Naive thymus-derived CD4-positive, alpha-beta T cell (primary cell): ENCODE measurements at regions not wholly inside any gene's neighbourhood (a gene's known extent, or its start where the extent isn't known, plus 50 kb on each side); places are given as distances from the start of the nearest gene placed in this dataset.

Experiments used
- ATAC-seq: fragments of 150-1000 bp; cut with Tn5 transposase; 2 replicates; pipeline ENCODE4 v1.10.0; 2021; ENCODE audit warnings: mild to moderate bottlenecking, moderate library complexity
- CTCF ChIA-PET: fragments of 350-600 bp; sonication (Branson Sonifier 250); formaldehyde crosslinking; loops from one replicate; lab custom pipeline; 2021; ENCODE audit warnings: antibody characterized with exemption; lab: Charles Lee
- POLR2A ChIA-PET: fragments of 350-600 bp; sonication (Branson Sonifier 250); formaldehyde crosslinking; loops from one replicate; lab custom pipeline; 2021; ENCODE audit warnings: antibody characterized with exemption, inconsistent platforms; lab: Charles Lee
- DNase-seq, 9 donors: peaks; one replicate each; pipeline versions ENCODE4 v3.0.0 to v3.0.0-alpha.2; 2020 to 2022; ENCODE audit warnings: mixed read lengths in 1 of 9
- H3K27ac ChIP-seq: one replicate; pipeline ENCODE4 v1.7.0; 2013; ENCODE audit warnings: mild to moderate bottlenecking, low read depth, low read length, moderate library complexity
- H3K27me3 ChIP-seq, 2 donors: one replicate each; pipeline ENCODE4 v1.7.0; 2013; ENCODE audit warnings: low read length in 2 of 2, mild to moderate bottlenecking in 2 of 2, moderate library complexity in 2 of 2; ENCODE audit not compliant: control insufficient read depth in 2 of 2, insufficient read depth in 2 of 2
- H3K36me3 ChIP-seq, 3 experiments: 1 replicate in 2 of 3; 2 replicates in 1 of 3; pipeline ENCODE4 v1.7.0; 2013; ENCODE audit warnings: low read length in 3 of 3, mild to moderate bottlenecking in 3 of 3, moderate library complexity in 1 of 3; ENCODE audit not compliant: insufficient read depth in 3 of 3, control insufficient read depth in 2 of 3
- H3K4me1 ChIP-seq, 2 donors: one replicate each; pipeline ENCODE4 v1.7.0; 2013; ENCODE audit warnings: low read length in 2 of 2, mild to moderate bottlenecking in 2 of 2, moderate library complexity in 1 of 2; ENCODE audit not compliant: control insufficient read depth in 2 of 2, insufficient read depth in 2 of 2
- H3K4me3 ChIP-seq: 2 replicates; pipeline ENCODE4 v1.7.0; 2013; ENCODE audit warnings: mild to moderate bottlenecking, low read length
- H3K9me3 ChIP-seq, 3 experiments: 1 replicate in 2 of 3; 2 replicates in 1 of 3; pipeline ENCODE4 v1.7.0; 2013; ENCODE audit warnings: low read length in 3 of 3; ENCODE audit not compliant: control insufficient read depth in 2 of 3
- H3K27ac Mint-ChIP-seq, 9 donors: one replicate each; pipeline ENCODE4 v1.8.0; 2020 to 2022; ENCODE audit warnings: mixed read lengths in 9 of 9, mild to moderate bottlenecking in 8 of 9, moderate library complexity in 5 of 9, inconsistent platforms in 2 of 9
- H3K27me3 Mint-ChIP-seq, 5 donors: one replicate each; pipeline ENCODE4 v1.8.0; 2021 to 2022; ENCODE audit warnings: mixed read lengths in 5 of 5, mild to moderate bottlenecking in 1 of 5
- H3K36me3 Mint-ChIP-seq, 5 donors: one replicate each; pipeline ENCODE4 v1.8.0; 2020 to 2022; ENCODE audit warnings: mixed read lengths in 5 of 5, mild to moderate bottlenecking in 3 of 5, inconsistent platforms in 1 of 5
- H3K4me1 Mint-ChIP-seq, 7 donors: one replicate each; pipeline ENCODE4 v1.8.0; 2020 to 2022; ENCODE audit warnings: mixed read lengths in 7 of 7, mild to moderate bottlenecking in 3 of 7, inconsistent platforms in 1 of 7
- H3K4me3 Mint-ChIP-seq, 10 donors: one replicate each; pipeline ENCODE4 v1.8.0; 2020 to 2022; ENCODE audit warnings: mild to moderate bottlenecking in 10 of 10, mixed read lengths in 10 of 10, moderate library complexity in 6 of 10, inconsistent platforms in 2 of 10
- H3K9me3 Mint-ChIP-seq, 11 donors: one replicate each; pipeline ENCODE4 v1.8.0; 2020 to 2022; ENCODE audit warnings: mixed read lengths in 11 of 11, mild to moderate bottlenecking in 4 of 11, inconsistent platforms in 1 of 11, moderate library complexity in 1 of 11
- intact Hi-C, 2 donors: fragments of 100-400 bp; cut with micrococcal nuclease; formaldehyde crosslinking; loops; one replicate each; pipeline ENCODE4 v1.15.1; 2023

DNA sequence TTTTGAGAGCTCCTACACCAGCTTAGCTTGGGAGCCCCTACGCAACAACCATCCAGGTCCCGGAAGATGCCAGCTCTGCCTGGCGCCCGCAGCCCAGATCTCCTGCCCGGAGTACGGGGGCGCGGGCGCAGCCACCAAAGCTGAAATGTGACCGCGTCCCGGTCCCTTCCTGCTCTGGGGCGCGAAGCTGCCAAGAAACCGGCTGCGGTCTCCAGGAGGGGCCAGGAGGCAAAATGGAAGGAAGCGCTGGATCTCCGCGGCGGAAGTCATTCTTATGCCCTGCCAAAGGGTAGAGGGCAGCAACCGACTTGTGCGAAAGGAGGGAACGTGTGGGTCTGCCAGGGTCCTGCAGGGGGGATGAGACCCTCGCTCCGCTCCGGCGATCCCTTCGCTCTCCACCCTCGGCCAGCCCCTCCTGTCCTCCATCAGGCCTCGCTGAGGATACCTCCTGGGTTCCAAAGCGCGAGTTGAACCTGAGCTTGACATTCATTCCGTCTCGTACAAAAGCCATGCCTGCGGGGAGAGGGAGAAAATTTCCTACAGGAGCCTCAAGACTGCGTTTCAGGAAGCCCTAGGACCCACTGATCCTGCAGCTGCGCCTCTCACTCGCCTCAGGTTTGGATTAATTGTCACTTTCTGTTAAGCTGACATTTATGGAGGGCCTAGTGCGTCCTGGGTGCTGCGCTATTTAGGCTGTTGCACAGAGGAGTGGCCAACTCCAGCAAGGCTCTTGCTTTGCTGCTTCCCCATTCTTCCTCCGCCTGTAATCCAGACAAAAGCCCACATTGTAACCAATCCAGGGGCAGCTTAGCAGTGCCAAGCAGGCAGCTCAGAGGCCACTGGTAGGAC, 98.3 kb upstream of the VGLL3 start:
- Mint-ChIP-seq H3K4me3 (peak overlapping the region; percentile 50 to 85 (median 72)), H3K27me3 (peaks cover 5 to 27% (median 13%) of the 10 kb centered on the region in 5 donors), H3K9me3 (peaks cover 0 to 2% (median 0%) of the 10 kb centered on the region in 11 donors), H3K36me3 (no peaks in the 10 kb centered on the region), H3K27ac (peak overlapping the region in 1 of 9 donors; percentile 55), H3K4me1 (peaks cover 0 to 21% (median 12%) of the 10 kb centered on the region in 7 donors)
- Histone ChIP-seq H3K27ac (no peak overlapping the region), H3K9me3 (no peaks in the 10 kb centered on the region), H3K4me3 (peak overlapping the region; percentile 31), H3K36me3 (no peaks in the 10 kb centered on the region), H3K27me3 (no peaks in the 10 kb centered on the region), H3K4me1 (no peaks in the 10 kb centered on the region)
- DNase-seq, result peak in 1 of 9 donors; percentile 34
- ChIA-PET CTCF (no interaction called here), POLR2A (no interaction called here)
- peak; percentile 77 for ATAC-seq
- intact Hi-C loops, result loop anchor here in 1 of 2 donors (10.0 kb wide), 1 partner anchor 314 kb away; no protein-coding TSS in a partner anchor

DNA sequence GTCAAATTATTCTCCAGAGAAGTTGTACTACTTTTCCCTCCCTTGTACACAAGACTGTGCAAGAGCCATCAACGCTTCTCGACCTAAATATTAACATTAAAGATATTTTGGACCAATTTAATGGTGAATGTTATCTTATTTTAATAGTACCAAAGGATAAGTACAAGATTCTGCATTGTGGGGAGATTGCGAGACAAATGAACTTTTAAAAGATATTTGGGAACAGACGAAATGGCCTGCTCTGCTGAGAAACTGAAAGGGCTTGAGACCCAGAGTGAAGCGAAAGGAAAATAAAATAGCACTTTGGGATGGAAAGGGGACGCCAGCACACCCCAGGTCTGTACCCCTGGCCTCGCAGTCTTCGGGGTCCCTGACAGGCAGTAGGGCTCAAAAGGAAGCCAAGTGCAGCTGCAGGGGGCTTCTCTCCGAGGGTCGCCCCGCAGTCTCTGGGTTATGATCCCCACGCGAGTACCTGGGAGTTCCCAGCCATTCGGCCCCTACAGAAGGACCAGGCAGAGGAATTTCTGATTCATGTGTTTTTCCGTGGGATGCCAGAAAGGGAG, 97.6 kb upstream of the VGLL3 start:
- intact Hi-C loops, result loop anchor here in 1 of 2 donors (10.0 kb wide), 1 partner anchor 314 kb away; no protein-coding TSS in a partner anchor
- H3K9me3 ChIP-seq, result no peaks in the 10 kb centered on the region
- Mint-ChIP-seq H3K4me1 (peaks cover 0 to 21% (median 12%) of the 10 kb centered on the region in 7 donors), H3K27me3 (peaks cover 5 to 27% (median 13%) of the 10 kb centered on the region in 5 donors), H3K9me3 (peaks cover 0 to 2% (median 0%) of the 10 kb centered on the region in 11 donors), H3K4me3 (peak overlapping the region; percentile 42 to 85 (median 71)), H3K36me3 (no peaks in the 10 kb centered on the region), H3K27ac (no peak overlapping the region)
- H3K27ac ChIP-seq, result no peak overlapping the region
- no peaks in the 10 kb centered on the region for H3K4me1 ChIP-seq
- peak overlapping the region; percentile 31 for H3K4me3 ChIP-seq
- no peaks in the 10 kb centered on the region for H3K27me3 ChIP-seq
- POLR2A ChIA-PET, result no interaction called here
- H3K36me3 ChIP-seq, result no peaks in the 10 kb centered on the region
- ATAC-seq (no peak), DNase-seq (no peak)
- CTCF ChIA-PET, result no interaction called here

DNA sequence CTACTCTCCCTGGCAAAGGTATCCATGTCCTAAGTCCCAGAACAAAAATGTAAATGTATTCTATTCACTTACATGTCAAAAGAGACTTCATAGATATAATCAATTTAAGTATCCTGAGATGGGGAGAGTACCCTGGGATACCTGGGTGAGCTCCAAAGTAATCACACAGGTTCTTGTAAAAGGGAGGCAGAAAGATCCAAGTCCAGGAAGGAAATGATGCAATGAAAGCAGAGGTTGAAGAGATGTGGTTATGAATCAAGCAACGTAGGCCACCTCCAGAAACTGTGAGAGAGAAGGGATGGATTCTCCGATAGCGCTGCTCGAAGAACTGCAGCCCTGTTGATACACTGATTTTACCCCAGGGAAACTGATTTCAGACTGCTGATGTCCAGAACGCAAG, 93.9 kb upstream of the VGLL3 start:
- Histone ChIP-seq H3K4me1 (no peaks in the 10 kb centered on the region), H3K4me3 (no peak overlapping the region), H3K36me3 (no peaks in the 10 kb centered on the region), H3K9me3 (no peaks in the 10 kb centered on the region), H3K27ac (no peak overlapping the region), H3K27me3 (no peaks in the 10 kb centered on the region)
- ATAC-seq (no peak), DNase-seq (no peak)
- ChIA-PET POLR2A (no interaction called here), CTCF (no interaction called here)
- Mint-ChIP-seq H3K36me3 (no peaks in the 10 kb centered on the region), H3K27me3 (peaks cover 2 to 23% (median 10%) of the 10 kb centered on the region in 5 donors), H3K4me3 (no peak overlapping the region), H3K4me1 (peaks cover 0 to 19% (median 9%) of the 10 kb centered on the region in 7 donors), H3K9me3 (peaks cover 0 to 1% (median 0%) of the 10 kb centered on the region in 11 donors), H3K27ac (no peak overlapping the region)
- intact Hi-C loops, result loop anchor here in 1 of 2 donors (10.0 kb wide), 1 partner anchor 310 kb away; no protein-coding TSS in a partner anchor

DNA sequence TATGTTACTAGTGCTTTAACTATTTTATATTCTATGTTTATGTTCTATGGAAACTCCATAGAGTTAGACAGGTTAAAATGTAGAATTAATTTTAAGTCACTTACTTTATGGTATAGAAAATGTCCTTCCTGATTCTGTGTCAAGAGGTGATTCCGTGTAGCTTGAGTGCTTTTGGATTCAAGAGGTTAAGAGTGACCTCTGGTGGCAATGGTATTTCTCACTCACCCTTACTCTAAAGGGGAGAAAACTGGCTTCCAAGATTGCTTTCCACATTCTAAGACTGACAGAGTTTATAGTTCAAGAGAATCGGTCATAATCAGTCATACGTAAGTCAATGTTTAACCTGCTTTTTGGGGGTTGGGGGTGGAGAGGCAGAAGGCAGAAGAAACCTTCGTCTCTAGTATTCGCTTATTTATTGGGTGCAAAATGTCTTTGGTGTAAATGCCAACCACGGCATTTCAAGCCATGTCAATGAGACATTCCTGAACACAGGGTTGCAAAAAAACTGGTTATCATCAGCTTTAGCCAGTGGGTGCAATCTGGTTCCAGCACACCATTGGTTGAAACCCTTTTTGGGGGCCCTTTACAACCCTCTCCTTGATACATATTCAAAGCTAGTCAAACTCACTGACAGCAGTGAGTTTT, 92.0 kb upstream of the VGLL3 start:
- intact Hi-C loops, result loop anchor here in 1 of 2 donors (2.0 to 10.0 kb wide), 2 partner anchors 114 to 308 kb away; no protein-coding TSS in a partner anchor
- peaks cover 0 to 11% (median 0%) of the 10 kb centered on the region in 7 donors for H3K4me1 Mint-ChIP-seq
- ATAC-seq, result no peak

DNA sequence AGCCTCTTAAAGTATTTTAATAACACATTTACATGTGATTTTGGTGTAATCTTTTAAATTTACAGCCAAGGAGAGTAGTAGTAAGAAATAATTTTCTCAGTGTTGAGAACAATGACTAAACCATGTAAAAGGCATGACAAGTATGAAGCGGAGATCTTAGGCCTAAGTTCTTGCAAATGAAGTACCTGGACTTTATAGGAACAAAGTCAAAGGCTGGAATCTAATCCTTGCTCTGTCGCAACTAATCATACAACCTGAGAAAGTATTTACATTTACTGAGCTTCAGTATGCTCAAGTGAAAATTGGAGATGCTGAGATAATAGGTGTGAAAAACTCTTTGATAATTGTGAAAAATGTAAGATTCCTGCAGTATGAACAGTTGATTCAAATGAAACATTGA, 86.4 kb upstream of the VGLL3 start:
- Histone ChIP-seq H3K9me3 (no peaks in the 10 kb centered on the region), H3K27me3 (no peaks in the 10 kb centered on the region), H3K4me3 (no peak overlapping the region), H3K4me1 (no peaks in the 10 kb centered on the region), H3K36me3 (no peaks in the 10 kb centered on the region), H3K27ac (no peak overlapping the region)
- ChIA-PET CTCF (no interaction called here), POLR2A (no interaction called here)
- Mint-ChIP-seq H3K36me3 (no peaks in the 10 kb centered on the region), H3K9me3 (peaks cover 0 to 1% (median 0%) of the 10 kb centered on the region in 11 donors), H3K27ac (no peak overlapping the region), H3K4me3 (no peak overlapping the region), H3K4me1 (no peaks in the 10 kb centered on the region), H3K27me3 (peaks cover 0 to 4% (median 0%) of the 10 kb centered on the region in 5 donors)
- ATAC-seq (no peak), DNase-seq (no peak)
- intact Hi-C loops, result no loop called here

More for the DNA sequence above, 92.0 kb upstream of the VGLL3 start:
- no peak overlapping the region for H3K4me3 ChIP-seq
- ChIA-PET POLR2A (no interaction called here), CTCF (interaction anchor here (0.7 kb wide), 1 partner anchor 12 kb away, joined by 3 read pairs; no protein-coding TSS in a partner anchor)
- H3K9me3 Mint-ChIP-seq, result peaks cover 0 to 1% (median 0%) of the 10 kb centered on the region in 11 donors
- no peaks in the 10 kb centered on the region for H3K36me3 Mint-ChIP-seq
- H3K27ac ChIP-seq, result no peak overlapping the region
- H3K27me3 ChIP-seq, result no peaks in the 10 kb centered on the region
- H3K27ac Mint-ChIP-seq, result no peak overlapping the region
- no peaks in the 10 kb centered on the region for H3K36me3 ChIP-seq
- H3K4me1 ChIP-seq, result no peaks in the 10 kb centered on the region
- DNase-seq, result no peak
- H3K4me3 Mint-ChIP-seq, result no peak overlapping the region
- peaks cover 0 to 4% (median 0%) of the 10 kb centered on the region in 5 donors for H3K27me3 Mint-ChIP-seq
- H3K9me3 ChIP-seq, result no peaks in the 10 kb centered on the region

DNA sequence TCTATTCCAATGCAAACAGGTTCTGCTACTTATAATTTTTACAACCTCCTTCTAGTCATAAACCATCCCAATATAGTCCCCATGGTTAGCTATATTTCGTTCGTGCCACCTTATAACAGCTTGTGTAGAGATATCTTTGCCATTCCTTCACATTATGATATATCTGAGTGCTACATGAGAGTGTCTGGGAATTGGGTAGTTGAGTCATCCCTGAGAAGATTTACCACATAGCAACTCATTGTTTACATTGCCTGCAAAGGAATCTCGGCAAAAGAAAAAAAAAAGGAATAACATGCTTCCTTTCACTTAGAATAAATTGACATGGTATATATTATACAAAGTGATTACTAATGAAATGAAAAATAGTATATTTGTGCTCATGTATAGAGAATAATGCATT, 86.0 kb upstream of the VGLL3 start:
- no peaks in the 10 kb centered on the region for H3K9me3 ChIP-seq
- no peak overlapping the region for H3K4me3 Mint-ChIP-seq
- CTCF ChIA-PET, result no interaction called here
- H3K27me3 Mint-ChIP-seq, result peaks cover 0 to 4% (median 0%) of the 10 kb centered on the region in 5 donors
- H3K36me3 ChIP-seq, result no peaks in the 10 kb centered on the region
- H3K4me3 ChIP-seq, result no peak overlapping the region
- H3K4me1 Mint-ChIP-seq, result no peaks in the 10 kb centered on the region
- intact Hi-C loops, result no loop called here
- ATAC-seq (no peak), DNase-seq (no peak)
- H3K9me3 Mint-ChIP-seq, result peaks cover 0 to 1% (median 0%) of the 10 kb centered on the region in 11 donors
- no peak overlapping the region for H3K27ac Mint-ChIP-seq
- no peak overlapping the region for H3K27ac ChIP-seq
- POLR2A ChIA-PET, result no interaction called here
- H3K4me1 ChIP-seq, result no peaks in the 10 kb centered on the region
- H3K27me3 ChIP-seq, result no peaks in the 10 kb centered on the region
- no peaks in the 10 kb centered on the region for H3K36me3 Mint-ChIP-seq
